Stimulated activated CD4-positive, alpha-beta T cell treated with anti-CD3 and anti-CD28 coated beads, TNF-alpha, amount 100 ng/mL, for 4 hours (primary cell): ENCODE measurements at regions not wholly inside any gene's neighbourhood (a gene's known extent, or its start where the extent isn't known, plus 50 kb on each side); places are given as distances from the start of the nearest gene placed in this dataset.
A peak's percentile ranks its signal among the peaks of the same experiment; 100 is the strongest.

ENCODE experiments used
- DNase-seq, 3 experiments: peaks; one replicate each; pipeline ENCODE4 v3.0.0-alpha.2; 2020; ENCODE audit warnings: low read depth in 3 of 3

GRCh38 chr5:124664287-124664686, 82.2 kb downstream of the ZNF608 start:
- no peak for DNase-seq

DNA sequence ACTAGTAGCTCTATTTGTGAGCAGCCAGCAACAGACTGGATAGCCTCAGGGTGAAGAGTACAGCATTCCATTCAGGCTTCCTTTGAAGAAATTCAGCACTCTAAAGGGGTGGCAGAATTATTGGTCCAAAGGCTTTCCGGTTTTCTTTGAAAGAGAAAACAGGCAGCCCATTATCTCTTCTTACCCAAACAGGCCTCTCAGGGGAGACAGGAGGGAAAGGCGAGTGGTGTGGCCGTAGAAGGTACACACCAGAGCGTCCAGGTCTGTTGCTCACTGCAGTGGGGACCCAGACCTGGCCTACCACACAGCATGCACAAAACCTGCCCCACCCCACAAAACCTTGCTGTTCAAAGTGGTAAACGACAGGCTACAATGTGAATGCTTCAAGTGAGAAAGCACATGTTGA, 83.3 kb downstream of the ZNF608 start:
- no peak for DNase-seq

DNA sequence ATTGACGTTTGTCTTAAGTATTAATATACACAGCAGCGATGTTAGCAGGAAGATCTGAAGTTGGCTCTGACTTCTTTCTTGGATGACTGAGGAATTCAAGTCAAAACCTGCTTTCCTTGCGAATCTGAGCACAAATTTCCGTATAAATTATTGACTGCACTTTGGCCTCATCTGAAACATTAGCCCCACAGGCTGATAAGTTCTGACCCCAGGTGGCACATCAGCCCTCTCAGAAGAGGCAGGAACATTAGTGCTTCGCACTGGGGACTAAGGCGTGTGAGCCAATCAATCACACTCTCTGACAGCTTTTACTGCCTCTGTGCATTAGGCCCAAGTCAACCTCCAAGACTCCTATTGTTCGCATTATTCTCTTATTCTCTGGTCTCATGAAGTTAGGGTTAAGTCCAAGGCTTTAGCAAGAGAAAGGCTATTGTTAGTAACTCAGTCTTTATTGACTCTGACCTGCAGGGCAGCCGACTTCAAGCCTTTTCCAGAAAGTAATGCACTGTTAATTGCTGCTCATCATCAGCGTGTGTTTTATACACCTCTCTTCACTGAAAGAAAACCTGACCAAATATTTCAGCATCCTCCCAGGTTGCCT, 84.2 kb downstream of the ZNF608 start:
- DNase-seq = no peak

- no peak for DNase-seq
Measured at GRCh38 chr5:124661317-124662141, 84.9 kb downstream of the ZNF608 start.

- DNase-seq = no peak
Measured at GRCh38 chr5:124660229-124661093, 86.0 kb downstream of the ZNF608 start.

GRCh38 chr5:124659798-124660197, 86.6 kb downstream of the ZNF608 start:
- DNase-seq = no peak

DNA sequence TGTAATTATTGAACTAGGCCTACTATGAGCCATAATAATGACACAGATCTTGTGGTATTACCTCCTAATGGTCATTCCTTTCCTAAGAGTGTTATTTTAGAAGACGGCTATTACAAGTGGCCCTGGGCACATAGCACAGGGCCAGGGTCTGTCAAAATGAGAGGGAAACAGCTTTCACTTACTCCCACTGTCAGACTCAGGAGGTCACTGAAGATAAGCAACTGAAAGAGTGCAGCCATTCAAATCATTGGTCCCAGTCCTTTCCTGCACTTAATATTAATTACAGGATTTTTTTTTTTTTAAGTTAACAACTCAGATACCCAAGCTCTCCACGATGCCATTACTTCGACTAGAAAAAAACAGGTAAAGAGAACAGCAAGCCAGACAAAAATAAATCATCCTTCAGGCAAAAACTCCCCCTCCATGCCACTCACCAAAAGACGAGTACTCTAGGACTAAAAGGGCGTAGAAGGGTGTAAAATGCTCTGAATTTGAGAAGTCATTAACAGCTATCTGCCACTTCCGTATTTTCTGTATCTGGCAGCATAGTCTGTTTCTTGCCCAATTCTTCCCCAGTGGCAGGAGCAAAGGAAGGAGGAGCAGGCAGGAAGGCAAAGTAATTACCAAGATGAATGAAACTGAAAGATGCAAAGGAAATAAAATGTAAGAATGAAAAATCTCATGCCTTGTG, 87.4 kb downstream of the ZNF608 start:
- DNase-seq = no peak

DNA sequence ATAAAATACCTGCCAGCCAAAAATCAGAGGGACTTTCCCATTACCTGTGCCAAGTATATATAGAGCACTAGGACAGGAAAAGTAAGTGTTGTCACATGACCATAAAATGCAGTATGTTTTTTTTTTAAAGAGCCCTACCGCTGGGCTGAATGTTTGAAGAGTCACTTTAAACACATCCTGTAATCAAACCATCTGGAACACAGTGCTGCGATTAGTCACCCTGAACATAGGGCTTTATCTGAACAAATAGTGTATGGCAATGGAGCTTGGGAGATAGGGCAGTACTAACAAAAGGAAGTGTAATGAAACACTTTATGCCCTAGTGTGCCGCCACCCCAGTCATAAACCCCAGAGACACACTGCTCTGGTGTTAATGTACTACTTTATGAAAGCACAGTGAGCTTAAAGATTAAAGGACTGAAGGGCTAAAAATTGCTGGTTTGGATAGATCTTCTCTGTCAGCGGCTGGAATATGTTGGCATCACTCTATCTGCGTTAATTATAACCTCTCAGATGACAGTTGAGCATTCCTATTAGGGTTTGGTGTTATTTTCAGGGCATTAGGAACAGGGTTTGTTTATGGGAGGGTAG, 90.4 kb downstream of the ZNF608 start:
- DNase-seq = no peak

DNA sequence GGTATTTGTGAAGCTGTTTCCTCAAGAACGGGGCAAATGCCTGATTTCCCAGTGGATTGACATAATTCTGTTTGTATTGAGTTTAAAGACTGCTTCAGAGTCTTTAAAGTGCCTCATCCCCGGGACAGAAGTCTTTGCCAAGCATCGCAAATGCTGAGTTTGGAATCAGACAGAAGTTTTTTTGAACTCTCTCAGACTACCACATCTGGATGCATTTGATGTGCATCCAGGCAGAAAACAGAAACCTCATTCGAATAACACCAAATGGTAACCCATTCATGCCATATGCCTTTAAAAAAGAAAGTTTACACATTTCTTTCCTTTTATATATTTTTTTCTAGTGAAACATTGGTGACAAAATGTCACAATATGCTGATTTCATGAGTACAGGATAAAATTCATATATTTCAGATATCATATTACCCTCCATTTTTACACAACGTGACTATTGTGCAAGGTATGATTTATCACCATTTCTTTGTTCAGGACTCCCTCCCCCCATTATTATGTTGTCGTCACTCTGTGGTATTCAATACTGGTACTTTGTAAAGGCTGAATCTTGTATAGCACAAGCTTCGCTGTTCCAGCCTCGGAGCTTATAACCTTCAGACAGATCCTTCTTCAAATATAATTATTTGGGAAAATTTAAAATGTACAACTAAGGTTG, 91.1 kb downstream of the ZNF608 start:
- DNase-seq = no peak

GRCh38 chr5:124654418-124654817, 92.0 kb downstream of the ZNF608 start:
- DNase-seq = no peak

DNA sequence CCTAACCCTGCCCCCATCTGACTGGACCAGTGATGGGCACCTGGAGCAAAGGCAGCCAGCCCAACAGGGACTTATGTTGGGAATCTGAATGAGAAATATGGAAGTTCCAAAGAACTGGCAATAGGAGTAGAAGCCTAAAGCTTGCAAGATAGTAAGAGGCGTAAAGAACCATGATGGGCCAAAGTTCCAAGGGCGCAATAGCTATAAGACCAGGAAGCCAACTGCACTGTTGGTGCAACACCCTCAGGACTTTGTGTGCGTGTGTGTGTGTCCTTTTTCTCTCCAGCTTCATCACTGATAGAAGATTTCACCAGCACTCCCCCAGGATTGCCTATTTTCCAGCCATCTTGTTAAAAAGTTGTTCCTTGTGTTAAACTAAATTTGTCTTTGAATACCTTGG, 92.8 kb downstream of the ZNF608 start:
- no peak for DNase-seq

GRCh38 chr5:124652892-124653441, 93.5 kb downstream of the ZNF608 start:
- no peak for DNase-seq

GRCh38 chr5:124652514-124652819, 94.0 kb downstream of the ZNF608 start:
- no peak for DNase-seq

DNA sequence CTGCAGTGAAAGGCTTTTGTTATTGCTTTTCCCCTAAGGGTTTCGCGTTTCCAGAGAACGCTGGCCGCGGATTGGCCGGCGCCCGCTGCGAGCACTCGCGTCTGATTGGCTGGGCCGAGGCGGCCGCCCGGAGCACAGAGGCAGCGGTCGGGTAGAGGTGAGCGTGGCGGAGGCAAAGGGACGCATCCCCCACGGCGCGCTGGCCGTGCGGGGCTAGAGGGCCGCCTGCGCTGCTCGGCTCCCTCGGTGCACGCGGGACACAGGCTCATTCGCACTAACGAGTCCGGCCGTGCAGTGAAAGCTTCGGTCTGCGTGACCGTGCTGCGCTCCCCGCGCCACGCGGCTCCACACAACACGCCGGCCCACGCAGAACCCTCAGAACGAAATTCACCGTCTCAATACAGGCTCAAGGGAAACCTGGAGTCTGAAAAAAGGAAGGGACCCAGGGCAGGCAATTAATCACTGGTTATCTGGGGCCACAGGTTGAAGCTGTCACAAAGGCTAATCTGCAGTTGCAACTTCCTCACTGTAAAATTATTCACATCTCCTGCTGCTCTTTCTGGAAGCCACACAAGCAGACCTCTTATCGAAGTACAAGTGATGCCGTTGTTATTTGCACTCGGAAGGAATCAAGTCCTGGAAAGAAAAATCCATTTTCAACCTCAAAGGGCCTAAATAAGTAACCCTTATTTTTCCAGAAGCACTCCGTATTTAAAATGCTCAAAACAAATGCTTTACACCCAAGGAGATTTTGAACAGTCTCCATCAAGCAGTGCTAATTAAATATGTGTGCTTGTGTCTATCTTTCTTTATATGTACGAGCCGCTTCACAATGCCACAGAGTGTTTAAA, 94.6 kb downstream of the ZNF608 start:
- no peak for DNase-seq

- DNase-seq = no peak
Measured at GRCh38 chr5:124650951-124651662, 95.3 kb downstream of the ZNF608 start.

GRCh38 chr5:124650147-124650561, 96.3 kb downstream of the ZNF608 start:
- no peak for DNase-seq

DNA sequence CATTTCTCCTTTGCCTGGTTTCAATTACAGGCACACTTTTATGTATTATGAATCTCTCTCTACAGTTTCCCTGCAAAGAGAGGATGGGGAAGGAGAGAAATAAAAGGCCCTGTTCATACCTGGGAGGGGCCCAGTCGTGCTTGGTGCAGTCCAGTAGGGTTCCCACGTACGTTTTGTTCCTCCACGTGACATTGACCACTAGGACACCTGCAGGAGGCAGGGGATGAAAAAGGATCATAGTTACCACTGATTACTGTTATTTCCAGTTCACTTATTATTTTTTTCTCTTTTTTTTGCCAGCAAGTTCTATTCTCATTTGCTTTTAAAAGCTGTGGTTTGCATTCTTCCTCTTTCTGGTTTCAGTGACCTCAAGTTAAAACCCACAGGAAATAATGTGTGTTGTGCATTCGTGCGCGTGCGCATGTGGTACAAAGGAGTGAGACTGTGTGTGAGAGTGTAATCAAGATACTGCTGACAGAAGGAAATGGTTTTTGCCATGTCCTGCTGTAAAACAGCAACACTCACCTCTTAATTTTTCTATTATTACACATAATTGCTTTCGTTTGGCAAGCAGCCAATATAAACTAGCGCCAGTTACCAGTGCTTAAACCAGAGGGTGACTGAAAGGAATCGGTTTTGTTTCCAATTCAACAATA, 96.8 kb downstream of the ZNF608 start:
- DNase-seq = peak in 2 of 3 experiments; percentile 9 to 18

GRCh38 chr5:124648902-124649467, 97.5 kb downstream of the ZNF608 start:
- DNase-seq = no peak
